WTC11 (cell line): ENCODE measurements at regions not wholly inside any gene's neighbourhood (a gene's known extent, or its start where the extent isn't known, plus 50 kb on each side); places are given as distances from the start of the nearest gene placed in this dataset.

Source experiments
- ATAC-seq: fragments of 200-7000 bp; cut with Tn5 transposase; 2 replicates; pipeline ENCODE4 v1.10.0; 2021; ENCODE audit warnings: mild to moderate bottlenecking, moderate library complexity
- CTCF ChIA-PET: fragments of 300-600 bp; sonication (Branson Sonifier 250); formaldehyde crosslinking; loops from one replicate; lab custom pipeline; 2021; ENCODE audit warnings: antibody characterized with exemption; lab: Charles Lee
- POLR2A ChIA-PET: fragments of 350-600 bp; sonication (Branson Sonifier 250); formaldehyde crosslinking; loops from one replicate; lab custom pipeline; 2021; ENCODE audit warnings: antibody characterized with exemption; lab: Charles Lee
- DNase-seq: peaks from one replicate; pipeline ENCODE4 v3.0.0; 2021; ENCODE audit warnings: low spot score
- H3K27ac Mint-ChIP-seq: 2 replicates; pipeline ENCODE4 v1.8.0; 2021; ENCODE audit warnings: mixed read lengths
- H3K27me3 Mint-ChIP-seq: 2 replicates; pipeline ENCODE4 v1.8.0; 2021; ENCODE audit warnings: low read depth, mild to moderate bottlenecking, moderate library complexity, mixed read lengths
- H3K36me3 Mint-ChIP-seq: 2 replicates; pipeline ENCODE4 v1.8.0; 2021; ENCODE audit warnings: mixed read lengths
- H3K4me1 Mint-ChIP-seq: 2 replicates; pipeline ENCODE4 v1.8.0; 2022; ENCODE audit warnings: mixed read lengths
- H3K4me3 Mint-ChIP-seq: 2 replicates; pipeline ENCODE4 v1.8.0; 2021; ENCODE audit warnings: mild to moderate bottlenecking, moderate library complexity, mixed read lengths
- H3K9me3 Mint-ChIP-seq: 2 replicates; pipeline ENCODE4 v1.8.0; 2021; ENCODE audit warnings: mixed read lengths
- ATF1 ChIP-seq: sonication (generic); formaldehyde crosslinking; IDR thresholded peaks from 2 replicates; pipeline ENCODE4 v1.8.1; 2023; ENCODE audit warnings: mild to moderate bottlenecking, moderate library complexity, missing genetic modification reagents
- CREM ChIP-seq: sonication (generic); formaldehyde crosslinking; IDR thresholded peaks from 2 replicates; pipeline ENCODE4 v1.8.1; 2022; ENCODE audit warnings: mild to moderate bottlenecking, missing genetic modification reagents, moderate library complexity
- ELF4 ChIP-seq: sonication (generic); formaldehyde crosslinking; IDR thresholded peaks from 2 replicates; pipeline ENCODE4 v1.8.1; 2022; ENCODE audit warnings: low read depth, mild to moderate bottlenecking, moderate library complexity, missing genetic modification reagents
- ESRRA ChIP-seq: sonication (generic); formaldehyde crosslinking; IDR thresholded peaks from 2 replicates; pipeline ENCODE4 v1.8.1; 2022; ENCODE audit warnings: mild to moderate bottlenecking, missing genetic modification reagents, borderline replicate concordance
- FOXP1 ChIP-seq: sonication (generic); formaldehyde crosslinking; IDR thresholded peaks from 2 replicates; pipeline ENCODE4 v1.8.0; 2022; ENCODE audit warnings: missing genetic modification reagents, mild to moderate bottlenecking, moderate library complexity, borderline replicate concordance
- GRHL2 ChIP-seq: fragments of 250-450 bp; sonication (Bioruptor Pico); IDR thresholded peaks from 2 replicates; pipeline ENCODE4 v1.8.0; 2022; ENCODE audit warnings: mild to moderate bottlenecking, moderate library complexity; ENCODE audit not compliant: insufficient replicate concordance, severe bottlenecking
- HMGA2 ChIP-seq: fragments of 250-450 bp; sonication (Bioruptor Pico); IDR thresholded peaks from 2 replicates; pipeline ENCODE4 v1.4.0; 2021; ENCODE audit warnings: mild to moderate bottlenecking, moderate library complexity
- MXD4 ChIP-seq: fragments of 250-450 bp; sonication (Bioruptor Pico); IDR thresholded peaks from 2 replicates; pipeline ENCODE4 v1.8.0; 2021; ENCODE audit warnings: mild to moderate bottlenecking, moderate library complexity, borderline replicate concordance
- MYBL2 ChIP-seq: sonication (generic); formaldehyde crosslinking; IDR thresholded peaks from 2 replicates; pipeline ENCODE4 v1.8.1; 2023; ENCODE audit warnings: mild to moderate bottlenecking, moderate library complexity, missing genetic modification reagents
- NFE2L1 ChIP-seq: sonication (generic); formaldehyde crosslinking; IDR thresholded peaks from 2 replicates; pipeline ENCODE4 v1.8.1; 2023; ENCODE audit warnings: missing genetic modification reagents
- NR1H2 ChIP-seq: sonication (generic); formaldehyde crosslinking; IDR thresholded peaks from 2 replicates; pipeline ENCODE4 v1.9.0; 2021; ENCODE audit warnings: mild to moderate bottlenecking, moderate library complexity, missing genetic modification reagents
- NR3C1 ChIP-seq: sonication (generic); formaldehyde crosslinking; conservative IDR thresholded peaks from 2 replicates; pipeline ENCODE4 v1.8.1; 2023; ENCODE audit warnings: low read depth, mild to moderate bottlenecking, missing genetic modification reagents
- TCF7 ChIP-seq: sonication (generic); formaldehyde crosslinking; IDR thresholded peaks from 2 replicates; pipeline ENCODE4 v1.8.0; 2022; ENCODE audit warnings: mild to moderate bottlenecking, low read depth, missing genetic modification reagents, moderate library complexity
- TEAD4 ChIP-seq: sonication (generic); formaldehyde crosslinking; IDR thresholded peaks from 2 replicates; pipeline ENCODE4 v1.8.0; 2022; ENCODE audit warnings: mild to moderate bottlenecking, missing genetic modification reagents
- TP53 ChIP-seq: sonication (generic); formaldehyde crosslinking; IDR thresholded peaks from 2 replicates; pipeline ENCODE4 v1.8.1; 2023; ENCODE audit warnings: mild to moderate bottlenecking, missing genetic modification reagents
- ZBTB21 ChIP-seq: sonication (generic); formaldehyde crosslinking; IDR thresholded peaks from 2 replicates; pipeline ENCODE4 v1.8.1; 2023; ENCODE audit warnings: mild to moderate bottlenecking, missing genetic modification reagents, borderline replicate concordance
- ZNF138 ChIP-seq: sonication (generic); formaldehyde crosslinking; conservative IDR thresholded peaks from 2 replicates; pipeline ENCODE4 v1.8.1; 2022; ENCODE audit warnings: mild to moderate bottlenecking, moderate library complexity, missing genetic modification reagents
- ZNF396 ChIP-seq: fragments of 250-450 bp; sonication (Bioruptor Pico); IDR thresholded peaks from 2 replicates; pipeline ENCODE4 v1.8.0; 2021; ENCODE audit warnings: mild to moderate bottlenecking, moderate library complexity, borderline replicate concordance
- ZNF423 ChIP-seq: fragments of 250-450 bp; sonication (Bioruptor Pico); IDR thresholded peaks from 2 replicates; pipeline ENCODE4 v2.1.2; 2022; ENCODE audit warnings: mild to moderate bottlenecking, moderate library complexity
- TF ChIP-seq, protein P1 (sequence below): sonication (generic); formaldehyde crosslinking; conservative IDR thresholded peaks from 2 replicates; pipeline ENCODE4 v1.8.1; 2023; ENCODE audit warnings: mild to moderate bottlenecking, low read depth, missing genetic modification reagents, moderate library complexity
- TF ChIP-seq, protein P2 (sequence below): sonication (generic); formaldehyde crosslinking; IDR thresholded peaks from 2 replicates; pipeline ENCODE4 v1.8.1; 2022; ENCODE audit warnings: mild to moderate bottlenecking, missing genetic modification reagents, moderate library complexity, borderline replicate concordance
- TF ChIP-seq, protein P3 (sequence below): sonication (generic); formaldehyde crosslinking; IDR thresholded peaks from 2 replicates; pipeline ENCODE4 v1.8.1; 2022; ENCODE audit warnings: mild to moderate bottlenecking, moderate library complexity, missing genetic modification reagents
- TF ChIP-seq, protein P4 (sequence below): sonication (generic); formaldehyde crosslinking; IDR thresholded peaks from 2 replicates; pipeline ENCODE4 v1.8.1; 2023; ENCODE audit warnings: mild to moderate bottlenecking, missing genetic modification reagents, moderate library complexity

DNA sequence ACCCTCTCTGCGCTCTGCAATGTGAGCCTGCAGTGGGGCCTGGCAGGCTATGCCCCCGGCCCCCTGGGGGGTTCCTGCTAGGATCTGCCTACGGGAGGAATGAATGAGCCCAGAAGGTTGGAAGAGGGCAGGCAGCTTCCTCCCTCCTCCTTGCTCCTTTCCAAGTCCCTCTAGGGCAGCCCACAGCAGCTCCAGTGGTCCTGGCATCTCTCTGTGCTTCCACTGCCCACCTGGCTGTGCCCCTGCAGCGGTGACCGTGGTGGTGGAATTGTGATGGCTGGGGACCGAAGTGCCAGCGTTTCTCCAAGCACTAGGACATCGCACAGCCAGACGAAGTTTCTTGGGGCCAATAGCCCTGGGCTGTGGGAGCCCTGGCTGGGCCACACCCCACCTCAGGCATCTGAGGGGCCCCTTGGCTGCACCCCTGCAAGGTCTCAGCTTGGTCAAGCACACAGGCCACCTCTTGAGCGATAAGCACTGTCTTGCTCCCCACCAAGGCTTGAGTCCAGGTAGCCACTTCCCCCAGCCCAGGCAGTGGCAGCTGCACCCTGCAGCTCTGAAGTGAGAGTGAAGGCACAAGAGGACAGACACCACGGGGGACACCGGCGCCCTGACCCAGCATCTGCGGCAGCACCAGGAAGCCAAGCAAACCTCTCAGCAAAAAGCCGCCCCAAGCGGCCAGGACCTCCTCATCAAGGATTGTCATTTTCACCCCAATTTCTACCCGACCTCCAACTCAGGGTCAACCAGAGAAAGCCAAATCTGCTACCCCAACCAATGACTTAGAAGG, 346.3 kb downstream of the CTTN start:
- Mint-ChIP-seq H3K27ac (no peak overlapping the region), H3K27me3 (no peaks in the 10 kb centered on the region), H3K36me3 (peaks cover 7% of the 10 kb centered on the region), H3K9me3 (peaks cover 5% of the 10 kb centered on the region), H3K4me1 (peaks cover 63% of the 10 kb centered on the region), H3K4me3 (no peak overlapping the region)
- DNase-seq: no peak
- TF ChIP-seq FOXP1 (CRISPR knock-in tag) (no peak), ZNF423 (CRISPR knock-in tag) (0 out of 2 replicates have a peak, but pooled peaks have one; percentile 24)
- no peak for ATAC-seq
- POLR2A ChIA-PET: no interaction called here
- CTCF ChIA-PET: interaction anchor here (0.8 to 2.4 kb wide), 3 partner anchors 11 to 277 kb away, joined by 3 to 14 read pairs (median 5); no protein-coding TSS in a partner anchor

DNA sequence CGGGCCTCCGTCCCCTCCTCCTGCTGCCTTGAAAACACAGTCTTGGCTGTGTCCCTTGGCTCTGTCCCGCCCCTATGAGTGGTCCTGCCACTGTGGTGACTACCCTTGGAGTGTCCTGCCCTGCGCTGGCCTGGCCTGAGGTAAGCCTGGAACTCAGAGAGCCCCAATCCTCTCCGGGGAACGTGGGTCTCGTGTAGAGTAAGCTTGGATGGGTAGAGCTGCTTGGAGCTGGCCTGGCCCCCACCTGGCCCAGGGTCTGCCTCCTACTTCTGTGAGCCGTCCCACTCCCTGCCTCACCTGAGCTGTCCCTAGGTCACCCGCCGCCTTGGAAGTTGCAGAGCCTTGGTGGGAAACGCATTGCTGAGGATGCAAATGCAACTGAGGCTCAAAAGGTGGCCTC, 347.1 kb downstream of the CTTN start:
- no peak for TF ChIP-seq NFE2L1 (CRISPR knock-in tag)
- no peak for TF ChIP-seq ZBTB21
- no peak for TF ChIP-seq TP53 (CRISPR knock-in tag)
- no peak for TF ChIP-seq ELF4 (CRISPR knock-in tag)
- TF ChIP-seq TCF7 (CRISPR knock-in tag): no peak
- TF ChIP-seq ATF1 (CRISPR knock-in tag): no peak
- TF ChIP-seq ZNF396 (CRISPR knock-in tag): no peak
- TF ChIP-seq, protein P1, sequence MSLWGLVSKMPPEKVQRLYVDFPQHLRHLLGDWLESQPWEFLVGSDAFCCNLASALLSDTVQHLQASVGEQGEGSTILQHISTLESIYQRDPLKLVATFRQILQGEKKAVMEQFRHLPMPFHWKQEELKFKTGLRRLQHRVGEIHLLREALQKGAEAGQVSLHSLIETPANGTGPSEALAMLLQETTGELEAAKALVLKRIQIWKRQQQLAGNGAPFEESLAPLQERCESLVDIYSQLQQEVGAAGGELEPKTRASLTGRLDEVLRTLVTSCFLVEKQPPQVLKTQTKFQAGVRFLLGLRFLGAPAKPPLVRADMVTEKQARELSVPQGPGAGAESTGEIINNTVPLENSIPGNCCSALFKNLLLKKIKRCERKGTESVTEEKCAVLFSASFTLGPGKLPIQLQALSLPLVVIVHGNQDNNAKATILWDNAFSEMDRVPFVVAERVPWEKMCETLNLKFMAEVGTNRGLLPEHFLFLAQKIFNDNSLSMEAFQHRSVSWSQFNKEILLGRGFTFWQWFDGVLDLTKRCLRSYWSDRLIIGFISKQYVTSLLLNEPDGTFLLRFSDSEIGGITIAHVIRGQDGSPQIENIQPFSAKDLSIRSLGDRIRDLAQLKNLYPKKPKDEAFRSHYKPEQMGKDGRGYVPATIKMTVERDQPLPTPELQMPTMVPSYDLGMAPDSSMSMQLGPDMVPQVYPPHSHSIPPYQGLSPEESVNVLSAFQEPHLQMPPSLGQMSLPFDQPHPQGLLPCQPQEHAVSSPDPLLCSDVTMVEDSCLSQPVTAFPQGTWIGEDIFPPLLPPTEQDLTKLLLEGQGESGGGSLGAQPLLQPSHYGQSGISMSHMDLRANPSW (CRISPR knock-in tag): no peak
- TF ChIP-seq TEAD4 (CRISPR knock-in tag): no peak
- no peak for TF ChIP-seq ESRRA (CRISPR knock-in tag)
- TF ChIP-seq, protein P2, sequence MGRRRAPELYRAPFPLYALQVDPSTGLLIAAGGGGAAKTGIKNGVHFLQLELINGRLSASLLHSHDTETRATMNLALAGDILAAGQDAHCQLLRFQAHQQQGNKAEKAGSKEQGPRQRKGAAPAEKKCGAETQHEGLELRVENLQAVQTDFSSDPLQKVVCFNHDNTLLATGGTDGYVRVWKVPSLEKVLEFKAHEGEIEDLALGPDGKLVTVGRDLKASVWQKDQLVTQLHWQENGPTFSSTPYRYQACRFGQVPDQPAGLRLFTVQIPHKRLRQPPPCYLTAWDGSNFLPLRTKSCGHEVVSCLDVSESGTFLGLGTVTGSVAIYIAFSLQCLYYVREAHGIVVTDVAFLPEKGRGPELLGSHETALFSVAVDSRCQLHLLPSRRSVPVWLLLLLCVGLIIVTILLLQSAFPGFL (CRISPR knock-in tag): no peak
- TF ChIP-seq, protein P3, sequence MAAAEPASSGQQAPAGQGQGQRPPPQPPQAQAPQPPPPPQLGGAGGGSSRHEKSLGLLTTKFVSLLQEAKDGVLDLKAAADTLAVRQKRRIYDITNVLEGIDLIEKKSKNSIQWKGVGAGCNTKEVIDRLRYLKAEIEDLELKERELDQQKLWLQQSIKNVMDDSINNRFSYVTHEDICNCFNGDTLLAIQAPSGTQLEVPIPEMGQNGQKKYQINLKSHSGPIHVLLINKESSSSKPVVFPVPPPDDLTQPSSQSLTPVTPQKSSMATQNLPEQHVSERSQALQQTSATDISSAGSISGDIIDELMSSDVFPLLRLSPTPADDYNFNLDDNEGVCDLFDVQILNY: no peak
- no peak for TF ChIP-seq GRHL2 (CRISPR knock-in tag)
- TF ChIP-seq NR3C1 (CRISPR knock-in tag): no peak
- DNase-seq (no peak), ATAC-seq (no peak)
- H3K9me3 Mint-ChIP-seq: peaks cover 13% of the 10 kb centered on the region
- ChIA-PET POLR2A (no interaction called here), CTCF (no interaction called here)
- peak overlapping the region; percentile 33; the same call in 1 of the 2 replicates for H3K27ac Mint-ChIP-seq
- H3K27me3 Mint-ChIP-seq: no peaks in the 10 kb centered on the region
- H3K4me3 Mint-ChIP-seq: no peak overlapping the region
- peaks cover 60% of the 10 kb centered on the region for H3K4me1 Mint-ChIP-seq
- H3K36me3 Mint-ChIP-seq: peaks cover 14% of the 10 kb centered on the region

DNA sequence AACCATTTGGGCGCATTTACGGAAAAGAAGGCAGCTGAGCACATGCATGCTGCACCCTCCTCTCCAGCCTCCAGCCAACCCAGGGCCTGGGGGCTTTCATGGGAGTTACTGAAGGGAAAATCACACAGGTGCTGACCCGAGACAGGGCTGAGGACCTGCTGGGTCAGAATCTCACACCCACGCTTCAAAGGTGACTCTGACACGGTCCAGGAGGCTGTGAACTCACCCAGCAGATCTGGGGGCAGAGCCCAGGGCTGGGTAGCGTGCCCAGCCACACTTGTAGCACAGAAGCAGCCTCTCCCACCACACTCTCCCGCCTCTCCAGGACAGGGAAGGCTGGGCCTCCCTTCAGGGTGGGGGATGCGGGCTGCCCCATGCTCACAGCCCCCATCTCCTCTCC, 347.6 kb downstream of the CTTN start:
- H3K4me3 Mint-ChIP-seq: no peak overlapping the region
- H3K4me1 Mint-ChIP-seq: peaks cover 58% of the 10 kb centered on the region
- ChIA-PET POLR2A (no interaction called here), CTCF (no interaction called here)
- DNase-seq (no peak), ATAC-seq (no peak)
- no peak for TF ChIP-seq MYBL2 (CRISPR knock-in tag)
- TF ChIP-seq, protein P4, sequence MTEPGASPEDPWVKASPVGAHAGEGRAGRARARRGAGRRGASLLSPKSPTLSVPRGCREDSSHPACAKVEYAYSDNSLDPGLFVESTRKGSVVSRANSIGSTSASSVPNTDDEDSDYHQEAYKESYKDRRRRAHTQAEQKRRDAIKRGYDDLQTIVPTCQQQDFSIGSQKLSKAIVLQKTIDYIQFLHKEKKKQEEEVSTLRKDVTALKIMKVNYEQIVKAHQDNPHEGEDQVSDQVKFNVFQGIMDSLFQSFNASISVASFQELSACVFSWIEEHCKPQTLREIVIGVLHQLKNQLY (CRISPR knock-in tag): no peak
- no peak for TF ChIP-seq ESRRA (CRISPR knock-in tag)
- no peak for TF ChIP-seq ZNF138 (CRISPR knock-in tag)
- TF ChIP-seq MXD4 (CRISPR knock-in tag): no peak
- TF ChIP-seq NR1H2 (CRISPR knock-in tag): no peak
- TF ChIP-seq, protein P2 (CRISPR knock-in tag): no peak
- TF ChIP-seq ELF4 (CRISPR knock-in tag): no peak
- no peak for TF ChIP-seq CREM (CRISPR knock-in tag)
- no peak for TF ChIP-seq HMGA2
- H3K9me3 Mint-ChIP-seq: peaks cover 18% of the 10 kb centered on the region
- H3K36me3 Mint-ChIP-seq: peaks cover 19% of the 10 kb centered on the region
- peaks cover 4% of the 10 kb centered on the region; the same call in 1 of the 2 replicates for H3K27me3 Mint-ChIP-seq
- H3K27ac Mint-ChIP-seq: no peak overlapping the region
